NOMO-1 treated with DMSO at 0.1 percent for 48 hours (cell line): ENCODE measurements at regions not wholly inside any gene's neighbourhood (a gene's known extent, or its start where the extent isn't known, plus 50 kb on each side); places are given as distances from the start of the nearest gene placed in this dataset.

Source experiments
- DNase-seq: peaks from one replicate; lab custom pipeline; 2025; ENCODE audit not compliant: unreplicated experiment; lab: John Stamatoyannopoulos, UW

DNA sequence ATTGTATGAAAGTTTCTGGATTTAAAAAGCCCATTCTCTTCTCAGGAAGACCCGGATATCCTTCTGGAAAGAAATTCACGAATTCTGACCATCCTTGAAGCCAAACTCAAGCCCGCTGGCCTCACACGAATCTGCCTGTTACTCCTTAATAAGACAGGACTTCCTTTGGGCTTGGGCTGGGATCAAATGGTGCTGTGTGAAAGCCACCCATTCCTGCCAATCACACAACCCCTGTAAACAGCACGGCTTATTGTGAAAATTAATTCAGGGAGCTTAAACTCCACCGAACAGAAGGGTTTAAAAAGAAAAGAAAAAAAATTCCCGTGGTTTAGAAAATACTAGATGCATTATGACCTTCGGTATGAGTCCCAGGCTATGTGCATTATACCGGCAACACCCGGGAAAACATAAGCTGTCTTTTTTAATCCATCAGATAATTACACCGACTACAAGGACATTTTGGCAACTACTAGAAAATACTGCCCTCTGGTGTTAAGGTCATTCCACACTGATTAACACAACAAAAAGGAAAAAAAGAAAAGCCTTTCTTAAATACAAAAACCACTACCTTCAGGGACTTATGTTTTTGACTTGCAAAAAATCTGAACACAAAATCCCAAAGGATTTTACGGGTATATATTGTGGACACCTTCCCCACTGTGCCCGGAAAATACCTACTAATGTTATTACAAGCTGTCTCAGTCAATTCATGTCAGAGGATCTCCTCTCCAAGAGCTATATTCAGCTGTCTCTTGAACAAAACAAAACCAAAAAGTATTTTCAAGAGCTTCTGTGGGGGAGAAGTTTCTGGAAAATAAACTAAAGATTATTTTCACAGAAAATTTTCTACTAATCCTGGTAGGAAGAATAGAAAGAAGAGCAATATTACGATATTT, 76.0 kb upstream of the LSM14A start:
- DNase-seq, result peak; percentile 30

DNA sequence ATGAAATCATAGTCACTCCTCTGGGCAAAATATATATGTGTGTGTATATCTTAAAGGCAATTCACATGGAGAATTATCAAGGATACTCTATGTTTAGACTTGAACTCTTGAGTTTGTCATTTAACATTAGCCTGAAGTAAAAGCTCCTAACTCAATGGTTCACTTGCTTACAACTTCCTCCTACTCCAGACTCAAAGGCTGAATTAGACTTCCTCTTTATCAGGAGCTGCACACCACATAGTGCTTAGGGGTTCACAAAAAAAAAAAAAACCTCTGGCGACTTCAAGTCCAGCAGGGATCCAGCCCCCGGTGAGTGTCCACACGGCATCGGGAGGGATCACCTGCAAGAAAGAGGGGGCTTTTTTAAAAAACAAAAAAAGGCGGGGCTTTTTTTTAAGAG, 68.2 kb upstream of the LSM14A start:
- DNase-seq, result peak; percentile 72

- DNase-seq, result no peak
Measured at GRCh38 chr19:34104557-34104956, 67.7 kb upstream of the LSM14A start.

GRCh38 chr19:34109596-34109995, 62.7 kb upstream of the LSM14A start:
- DNase-seq, result no peak

DNA sequence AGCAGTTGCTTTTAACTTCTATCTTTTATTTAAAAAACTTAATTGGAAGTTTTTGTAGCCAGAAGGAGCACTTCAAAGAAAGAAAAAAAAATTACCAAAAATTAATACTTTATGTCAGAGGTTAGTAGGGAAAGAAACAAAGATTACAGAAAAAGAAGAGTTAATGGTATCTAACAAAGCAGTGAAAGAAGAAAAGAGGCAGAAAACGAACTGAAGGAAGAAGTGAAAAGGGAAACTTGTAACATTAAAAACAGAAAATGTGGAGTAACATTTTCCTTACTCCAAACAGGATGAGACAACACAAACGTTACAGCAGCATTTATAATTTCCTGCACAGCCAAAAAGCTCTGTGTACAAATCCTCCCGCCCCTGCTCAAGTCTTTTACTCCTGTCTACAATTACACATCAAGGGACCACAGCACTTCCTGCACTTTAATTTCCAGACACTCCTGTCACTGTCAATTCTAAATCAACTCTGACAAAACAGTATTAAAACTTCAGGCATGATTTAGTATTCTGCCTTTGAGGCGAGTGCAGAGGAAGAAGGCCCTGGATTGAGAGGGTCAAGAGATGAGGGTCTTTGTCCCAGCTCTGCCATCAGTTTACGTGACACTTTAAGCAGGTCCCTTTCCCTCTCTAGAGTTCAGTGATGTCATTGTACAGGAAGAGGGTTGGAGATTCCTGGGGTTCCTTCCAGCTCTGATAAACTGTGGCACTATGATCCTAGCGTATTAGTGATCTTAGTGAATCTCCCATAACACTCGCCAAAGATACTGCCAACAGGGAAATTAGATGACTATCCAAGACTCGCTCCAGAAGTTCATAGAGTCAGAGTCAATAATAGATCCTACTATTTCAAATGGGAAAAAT, 53.2 kb upstream of the LSM14A start:
- no peak for DNase-seq

DNA sequence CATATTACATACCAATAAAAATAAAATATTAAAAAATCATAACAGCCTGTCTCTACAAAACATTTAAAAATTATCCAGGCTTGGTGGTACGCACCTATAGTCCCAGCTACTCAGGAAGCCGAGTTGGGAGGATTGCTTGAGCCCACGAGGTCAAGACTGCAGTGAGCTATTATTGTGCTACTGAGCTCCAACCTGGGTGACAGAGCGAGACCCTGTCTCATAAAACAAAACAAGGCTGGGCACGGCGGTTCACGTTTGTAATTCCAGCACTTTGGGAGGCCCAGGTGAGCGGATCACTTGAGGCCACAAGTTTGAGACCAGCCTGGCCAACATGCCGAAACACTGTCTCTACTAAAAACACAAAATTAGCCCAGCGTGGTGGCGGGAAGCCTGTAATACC, 52.2 kb upstream of the LSM14A start:
- DNase-seq, result no peak

- DNase-seq, result peak; percentile 44
Measured at GRCh38 chr19:34120846-34121639, 51.3 kb upstream of the LSM14A start.
